DND-41 (cell line): ENCODE measurements at regions not wholly inside any gene's neighbourhood (a gene's known extent, or its start where the extent isn't known, plus 50 kb on each side); places are given as distances from the start of the nearest gene placed in this dataset.

Experiments used
- CTCF ChIP-seq: IDR thresholded peaks from 2 replicates; pipeline ENCODE4 v1.5.1; 2012; ENCODE audit warnings: borderline replicate concordance, low read length, moderate library complexity, mild to moderate bottlenecking; ENCODE audit not compliant: poor library complexity, severe bottlenecking; ENCODE audit errors: extremely low read depth
- EZH2 ChIP-seq: IDR thresholded peaks from 3 replicates; pipeline ENCODE4 v1.6.1; 2012; ENCODE audit warnings: borderline replicate concordance, low read depth, mild to moderate bottlenecking, moderate library complexity, low read length, inconsistent platforms; ENCODE audit not compliant: severe bottlenecking

DNA sequence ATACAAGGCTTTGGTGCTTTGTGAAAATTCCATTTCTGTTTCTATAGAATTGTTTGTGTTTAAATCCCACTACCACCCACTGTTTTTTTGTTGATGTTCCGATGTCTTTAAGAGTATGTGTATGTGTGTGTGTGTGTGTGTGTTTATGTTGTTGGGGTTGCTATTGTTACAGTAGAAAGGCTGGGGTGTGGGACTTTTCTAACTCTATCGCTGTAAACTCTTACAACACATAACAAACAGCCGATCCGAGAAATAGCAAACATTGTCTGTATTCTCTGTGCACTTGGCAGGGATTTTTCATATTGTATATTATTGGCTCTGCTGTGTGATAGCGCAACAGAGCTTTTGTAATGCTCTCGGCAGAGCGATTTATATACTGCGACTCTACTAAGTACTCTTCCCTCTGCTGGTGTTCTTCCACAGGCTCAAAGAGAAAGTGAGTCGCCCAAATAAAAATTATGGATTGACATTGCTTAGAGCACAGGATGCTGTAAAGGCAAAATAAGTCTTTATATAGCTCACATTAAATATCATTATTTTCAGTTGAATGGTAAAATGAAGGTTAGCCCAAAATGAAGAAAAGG lies 492.2 kb upstream of the ARRDC3 start:
- no peak for TF ChIP-seq CTCF
- TF ChIP-seq EZH2, result no peak
